GM18867 (cell line): ENCODE measurements at regions not wholly inside any gene's neighbourhood (a gene's known extent, or its start where the extent isn't known, plus 50 kb on each side); places are given as distances from the start of the nearest gene placed in this dataset.
"Not testable (repeated sequence)": the region's sequence is repeated elsewhere in the genome, so short reads cannot be mapped to it uniquely, and the experiment has no call there.

Source experiments
- ATAC-seq: cut with Tn5 transposase; IDR thresholded peaks from one replicate; pipeline ENCODE4 v1.9.1; 2021; ENCODE audit warnings: mild to moderate bottlenecking, moderate library complexity; ENCODE audit not compliant: unreplicated experiment

DNA sequence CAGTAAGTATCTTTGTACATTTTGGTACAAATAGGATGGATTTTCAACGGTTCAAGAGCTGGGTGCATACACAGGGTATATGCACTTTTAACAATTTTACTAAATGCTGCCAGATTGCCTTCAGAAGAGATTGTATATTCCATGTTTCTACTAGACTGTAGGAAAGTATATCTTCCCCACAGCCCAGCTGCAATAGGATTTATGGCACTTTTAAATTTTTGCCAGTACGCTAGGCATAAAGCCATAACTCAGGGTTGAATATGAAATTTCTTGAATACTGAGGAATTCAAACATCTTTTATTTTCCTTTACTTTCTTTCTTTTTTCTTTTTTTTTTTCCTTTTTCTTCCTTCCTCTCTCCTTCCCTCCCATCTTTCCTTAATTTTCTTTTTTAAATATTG, 78.7 kb upstream of the SULF2 start:
- ATAC-seq, result no peak

DNA sequence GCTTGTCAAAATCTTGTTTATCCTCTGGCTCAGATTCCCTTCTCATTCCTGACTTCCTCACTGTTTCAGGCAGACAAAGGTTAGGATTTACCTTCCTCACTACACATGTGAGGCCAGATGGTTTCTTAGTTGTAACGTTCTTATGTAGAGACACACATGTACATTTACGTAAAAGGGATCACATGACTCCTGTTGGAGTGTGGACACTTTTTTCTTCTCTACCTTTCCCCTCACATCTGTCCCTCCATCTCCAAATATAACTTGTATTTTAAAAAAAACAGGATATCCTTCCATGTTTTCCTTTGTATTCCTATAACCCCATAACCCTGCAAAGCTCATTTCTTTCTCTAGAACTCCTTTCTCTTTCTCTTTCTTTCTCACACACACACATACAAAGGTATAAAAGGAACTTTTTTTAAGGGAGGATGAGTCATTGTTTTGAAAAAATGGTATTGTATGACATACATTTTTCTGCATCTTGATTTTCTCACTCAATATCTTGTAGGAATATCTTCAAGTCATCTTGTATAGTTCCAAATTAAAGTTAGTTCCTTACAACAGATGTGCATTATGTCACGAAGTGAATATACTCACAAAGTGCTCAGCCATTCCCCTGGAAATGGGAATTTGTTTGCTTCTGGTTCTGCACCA, 78.2 kb upstream of the SULF2 start:
- ATAC-seq, result no peak

DNA sequence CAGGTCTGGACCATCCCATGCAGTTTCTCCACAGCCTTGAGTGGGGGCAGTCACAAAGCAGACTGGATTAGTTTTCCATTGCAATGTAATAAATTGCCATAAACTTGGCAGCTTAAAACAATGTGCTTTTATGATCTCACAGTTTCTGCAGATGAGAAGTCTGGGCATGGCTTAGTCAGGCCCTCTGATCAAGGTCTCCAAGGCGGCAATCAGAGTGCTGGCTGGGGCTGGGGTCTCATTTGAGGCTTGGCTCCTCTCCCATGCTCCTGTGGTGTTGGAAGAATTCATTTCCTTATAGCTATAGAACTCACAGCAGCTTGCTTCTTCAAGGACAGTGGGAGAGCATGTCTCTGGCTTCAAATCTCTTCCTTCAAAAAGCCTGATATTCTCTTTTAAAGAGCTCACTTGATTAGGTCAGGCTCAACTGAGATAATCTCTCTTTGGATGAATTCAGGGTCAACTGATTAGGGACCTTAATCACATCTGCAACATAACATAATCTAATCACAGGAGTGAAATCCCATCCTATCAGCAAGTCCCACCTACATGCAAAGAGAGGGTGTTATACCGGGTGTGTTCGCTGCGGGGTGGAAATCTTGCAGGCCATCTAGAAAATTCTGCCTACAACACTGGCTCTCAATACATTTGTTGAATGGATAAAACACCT, 77.4 kb upstream of the SULF2 start:
- no peak for ATAC-seq

DNA sequence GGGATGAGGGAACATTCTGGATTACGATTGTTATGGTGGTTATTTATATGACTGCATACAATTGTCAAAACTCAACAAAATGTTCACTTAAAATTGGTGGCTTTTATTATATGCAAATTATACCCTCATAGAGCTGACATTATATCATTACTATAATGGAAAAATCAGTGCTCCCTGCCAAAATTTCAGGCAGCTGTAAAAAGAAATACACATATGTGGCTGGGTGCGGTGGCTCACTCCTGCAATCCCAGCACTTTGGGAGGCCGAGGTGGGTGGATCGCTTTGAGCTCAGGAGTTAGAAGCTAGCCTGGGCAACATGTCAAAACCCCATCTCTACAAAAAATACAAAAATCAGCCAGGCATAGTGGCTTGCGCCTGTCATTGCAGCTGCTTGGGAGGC, 75.8 kb upstream of the SULF2 start:
- ATAC-seq, result no peak

DNA sequence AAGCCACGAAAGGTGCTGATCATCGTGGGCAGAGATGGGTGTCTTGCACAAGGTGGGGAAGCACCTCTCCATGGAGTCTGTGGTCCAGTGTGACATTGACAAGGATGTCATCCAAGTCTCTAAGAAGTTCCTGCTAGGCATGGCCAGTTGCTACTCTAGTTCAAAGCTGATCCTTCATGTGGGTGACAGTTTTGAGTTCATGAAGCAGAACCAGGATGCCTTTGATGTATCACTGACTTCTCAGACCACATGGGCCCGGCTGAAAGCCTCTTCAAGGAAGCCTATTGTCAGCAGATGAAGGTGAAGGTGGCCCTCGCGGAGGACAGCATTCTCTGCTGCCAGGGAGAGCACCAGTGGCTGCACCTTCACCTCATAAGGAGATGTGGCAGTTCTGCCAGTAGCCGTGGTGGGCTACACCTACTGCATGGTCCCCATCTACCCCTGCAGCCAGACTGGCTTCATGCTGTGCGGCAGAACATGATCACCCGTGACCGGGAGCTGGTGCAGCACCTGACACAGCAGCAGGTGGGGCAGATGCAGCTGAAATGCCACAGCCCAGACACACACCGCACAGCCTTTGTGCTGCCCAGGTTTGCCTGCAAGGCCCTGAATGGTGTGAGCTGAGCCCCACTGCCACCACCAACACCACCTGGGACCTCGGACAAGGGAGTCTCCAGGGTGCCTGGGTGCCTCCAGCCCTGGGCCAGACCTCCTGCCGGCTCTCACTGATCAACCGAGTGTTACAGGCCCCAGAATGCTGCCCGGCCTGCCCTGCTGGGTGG, 75.0 kb upstream of the SULF2 start:
- no peak for ATAC-seq

DNA sequence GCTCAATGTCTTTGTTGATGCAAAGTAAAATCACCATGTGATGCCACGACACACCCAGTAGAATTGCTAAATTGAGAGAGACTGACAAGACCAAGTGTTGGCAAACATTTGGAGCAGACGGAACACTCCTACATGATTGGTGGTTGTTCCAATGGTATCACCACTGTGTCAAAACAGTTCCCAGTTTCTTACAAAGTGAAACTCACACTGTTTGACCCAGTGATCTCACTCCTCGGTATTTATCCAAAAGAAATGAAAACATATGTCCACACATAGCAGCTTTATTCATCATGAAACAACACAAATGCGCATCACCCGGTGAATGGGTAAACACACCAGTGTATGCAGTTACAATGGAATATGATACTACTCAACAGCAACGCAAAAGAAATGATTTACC, 74.0 kb upstream of the SULF2 start:
- no peak for ATAC-seq

DNA sequence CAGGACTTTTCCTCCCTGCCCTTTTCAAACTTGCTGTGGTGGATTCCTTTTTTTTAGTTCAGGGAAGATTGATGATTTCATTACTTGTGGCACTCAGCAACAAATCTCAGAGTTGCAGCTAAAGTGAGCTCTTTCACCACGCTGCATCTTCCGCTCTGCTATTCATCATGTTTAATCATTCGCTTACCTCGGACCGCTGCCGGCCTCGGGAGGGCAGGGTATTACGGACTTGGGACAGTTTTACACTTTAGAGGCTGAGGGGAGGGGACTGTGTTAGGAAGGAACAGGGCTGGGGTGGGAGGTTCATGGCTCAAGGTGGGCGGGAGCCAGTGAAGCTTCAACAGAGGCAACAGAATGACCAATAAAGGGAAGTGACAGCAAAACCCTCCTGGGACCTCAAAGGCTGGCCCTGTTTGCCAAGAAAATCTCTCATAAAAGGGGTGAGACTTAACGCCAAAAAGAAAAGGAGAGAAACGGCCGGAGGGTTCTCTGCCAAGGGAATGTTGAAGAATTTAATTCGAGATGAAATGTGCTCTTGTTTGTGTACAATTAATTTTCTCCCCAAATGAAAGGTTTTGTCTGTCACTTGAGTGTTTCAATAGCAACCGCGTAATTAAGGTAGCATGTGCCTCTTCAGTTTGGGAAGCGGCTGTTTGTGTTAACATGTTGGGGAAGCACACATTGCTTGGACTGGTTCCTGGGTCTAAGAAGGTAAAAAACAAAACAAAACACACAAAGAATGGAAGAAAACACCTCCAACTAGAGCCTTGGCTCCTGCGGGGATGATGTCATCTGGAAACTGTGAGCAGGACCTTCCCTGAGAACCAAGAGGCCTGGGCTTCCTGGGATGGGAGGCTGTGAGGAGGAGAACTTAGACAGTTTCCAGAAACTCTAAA, 72.5 kb upstream of the SULF2 start:
- no peak for ATAC-seq

DNA sequence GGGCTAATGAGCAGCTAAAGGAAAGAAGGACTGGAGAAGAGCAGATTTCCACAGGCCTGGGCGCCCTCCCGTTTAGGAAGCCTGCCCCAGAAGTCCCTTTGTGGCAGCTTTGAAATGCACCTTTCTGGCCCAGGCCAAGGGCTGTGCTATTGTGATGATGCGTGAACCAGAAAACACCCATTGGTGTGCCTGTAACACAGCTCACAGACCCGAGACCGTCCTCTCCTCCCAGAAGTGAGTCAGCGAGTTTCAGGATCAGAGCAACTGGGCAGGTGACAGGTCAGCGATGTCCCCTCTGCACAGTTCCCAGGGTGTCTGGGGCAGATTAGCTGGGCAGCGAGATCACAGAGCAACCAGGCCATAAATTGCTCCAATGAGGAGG, 71.9 kb upstream of the SULF2 start:
- ATAC-seq, result no peak

DNA sequence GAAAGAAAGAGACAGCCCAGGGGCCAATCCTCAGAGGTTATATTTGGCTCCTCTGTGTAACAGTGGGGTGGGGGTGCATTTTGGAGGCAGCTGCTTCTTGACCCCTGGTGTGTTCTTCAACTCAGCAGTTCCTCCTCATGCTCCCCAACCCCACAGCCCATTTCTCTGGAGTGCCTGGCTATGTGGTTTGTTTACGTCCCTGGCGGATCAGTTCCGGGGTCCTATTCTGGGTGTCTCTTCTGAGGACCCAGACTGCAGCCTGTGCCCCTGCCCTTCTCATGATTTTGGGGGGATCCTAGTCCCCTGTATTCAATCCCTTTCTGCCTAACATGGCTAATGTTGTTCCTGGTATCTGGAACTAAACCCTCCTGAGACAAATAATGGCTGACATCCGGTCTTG, 70.5 kb upstream of the SULF2 start:
- ATAC-seq, result no peak

DNA sequence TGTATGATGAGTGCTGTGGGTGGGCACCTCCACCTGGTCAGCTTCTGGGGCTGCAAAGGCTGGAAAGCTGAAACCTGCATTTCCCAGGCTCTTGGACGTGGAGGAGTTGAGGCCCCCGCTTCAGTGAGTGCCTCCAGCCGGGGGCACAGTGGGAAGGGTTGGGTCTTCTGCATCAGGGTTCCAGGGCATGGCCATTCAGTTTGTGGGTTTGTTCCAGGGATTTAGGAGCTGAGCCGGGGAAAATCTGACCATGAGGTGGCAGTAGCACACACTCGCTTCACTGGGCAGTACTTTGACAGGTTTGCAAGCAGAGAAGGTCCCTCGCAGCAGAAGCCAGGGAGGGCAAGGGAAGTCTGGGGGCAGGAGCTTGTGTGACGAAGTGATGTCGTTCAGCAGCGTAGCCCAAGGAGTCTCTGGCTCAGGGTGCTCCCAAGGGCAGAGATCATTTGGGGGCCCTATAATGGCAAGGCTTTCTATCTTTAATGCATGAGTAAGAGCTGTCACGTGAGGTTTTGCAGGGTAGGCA, 69.5 kb upstream of the SULF2 start:
- ATAC-seq, result no peak

DNA sequence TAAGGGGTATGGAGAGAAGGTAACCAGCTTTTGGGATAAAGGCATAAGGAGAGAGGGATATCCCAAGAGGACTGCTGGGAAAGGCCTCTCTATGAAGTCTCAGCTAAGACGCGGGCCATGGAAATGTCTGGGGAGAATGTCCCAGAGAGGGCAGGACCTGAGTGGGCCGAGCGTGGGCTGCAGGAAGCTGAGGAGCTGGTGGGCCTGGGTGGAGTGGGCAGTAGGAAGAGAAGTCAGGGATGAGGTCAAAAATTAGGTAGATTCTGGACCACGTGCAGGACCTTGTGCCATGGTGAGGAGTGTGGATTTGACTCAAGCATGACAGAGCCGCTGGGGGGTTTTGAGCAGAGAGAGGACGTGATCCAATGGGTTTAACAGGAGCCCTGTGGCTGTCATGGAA, 66.5 kb upstream of the SULF2 start:
- no peak for ATAC-seq

DNA sequence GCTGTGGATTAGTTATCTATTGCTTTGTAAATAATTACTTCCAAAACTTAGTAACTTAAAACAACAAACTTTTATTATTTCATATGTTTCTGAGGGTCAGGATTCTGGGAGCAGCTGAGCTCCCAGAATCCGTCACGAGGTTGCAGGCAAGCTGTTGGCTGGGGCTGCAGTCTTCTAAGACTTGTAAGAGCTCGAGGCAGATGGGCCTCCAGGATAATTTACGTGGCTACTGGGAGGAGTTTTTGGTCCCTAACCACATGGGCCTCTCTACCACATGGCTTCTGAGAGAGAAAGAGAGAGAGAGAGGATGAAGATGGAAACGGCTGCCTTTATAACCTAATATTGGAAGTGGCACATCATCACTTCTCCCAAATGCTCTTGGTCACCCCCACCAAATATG, 64.9 kb upstream of the SULF2 start:
- no peak for ATAC-seq

DNA sequence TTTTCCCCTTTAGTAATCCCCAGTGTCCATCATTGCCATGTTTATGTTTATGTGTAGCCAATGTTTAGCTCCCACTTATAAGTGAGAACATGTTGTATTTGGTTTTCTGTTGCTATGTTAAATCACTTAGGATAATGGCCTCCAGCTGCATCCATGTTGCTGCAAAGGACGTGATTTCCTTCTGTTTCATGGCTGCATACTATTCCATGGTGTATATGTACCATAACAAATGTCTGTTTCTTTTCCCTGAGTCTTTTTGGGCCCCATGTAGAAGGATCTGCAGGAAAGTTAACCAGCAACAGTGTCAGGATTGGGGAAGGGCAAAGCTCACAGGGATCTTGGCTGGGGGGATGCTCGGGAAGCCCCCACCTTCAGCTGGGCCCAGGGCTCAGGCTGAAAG, 64.3 kb upstream of the SULF2 start:
- ATAC-seq, result no peak

DNA sequence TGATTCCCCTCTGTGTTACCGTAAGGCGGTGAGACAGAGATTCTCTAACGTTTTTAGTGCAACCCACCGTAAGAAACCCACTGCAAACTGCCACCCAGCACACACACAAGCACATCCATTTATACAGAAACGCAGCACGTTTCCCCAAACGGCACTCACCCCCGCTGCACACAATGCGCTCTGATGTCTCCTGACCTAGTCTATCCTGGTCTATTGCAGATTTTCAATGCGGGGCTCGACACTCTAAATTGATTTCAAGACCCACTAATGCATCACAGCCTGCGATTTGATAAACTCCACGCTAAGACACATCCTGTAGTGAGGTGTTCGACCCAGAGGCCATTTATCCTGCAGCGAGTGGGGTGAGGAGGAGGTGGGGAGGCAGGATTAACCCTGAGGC, 63.7 kb upstream of the SULF2 start:
- ATAC-seq, result no peak

DNA sequence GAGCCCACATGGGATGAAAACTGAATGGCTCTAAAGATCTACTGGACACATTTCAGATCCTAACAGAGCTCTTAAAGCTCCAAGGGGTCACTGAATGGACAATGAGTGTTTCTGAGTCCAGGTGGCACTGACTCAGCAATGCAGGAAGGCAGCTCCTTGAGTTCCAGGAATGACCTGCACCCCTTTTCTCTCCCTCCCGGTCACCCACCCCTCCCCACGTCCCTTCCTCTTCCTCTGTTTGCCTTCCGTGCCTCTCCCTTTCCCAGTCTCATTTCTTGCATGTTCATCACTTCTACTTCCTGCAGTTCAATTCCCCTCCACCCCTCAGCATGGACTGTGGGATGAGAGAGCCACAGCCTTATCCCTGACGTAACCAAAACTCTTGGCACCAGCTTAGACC, 63.3 kb upstream of the SULF2 start:
- ATAC-seq, result not testable (repeated sequence)

DNA sequence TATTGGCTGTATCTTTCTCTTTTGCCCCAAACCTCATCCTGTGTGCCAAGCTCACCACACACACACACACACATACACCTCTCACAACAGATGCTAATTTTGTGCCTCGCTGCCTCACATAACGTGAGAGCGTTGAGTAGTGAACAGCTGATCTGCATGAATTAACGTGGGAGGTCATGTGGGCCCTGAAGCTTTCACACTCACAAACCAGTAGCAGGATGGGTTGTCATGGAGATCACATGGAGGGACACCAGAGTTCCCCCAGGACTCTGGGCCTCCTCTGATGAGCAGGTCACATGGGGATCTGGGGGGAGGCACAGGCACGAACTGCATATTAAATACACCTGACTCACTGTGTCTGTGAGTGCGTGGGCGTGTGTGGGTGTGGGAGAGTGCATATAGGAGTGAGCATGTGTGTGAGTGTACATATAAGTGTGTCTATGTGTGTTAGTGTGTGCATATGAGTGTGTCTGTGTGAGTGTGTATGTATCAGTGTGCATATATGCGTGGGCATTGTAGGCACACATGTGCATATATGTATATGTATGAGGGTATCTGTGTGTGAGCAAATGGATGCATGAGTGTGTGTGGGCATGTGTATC, 62.7 kb upstream of the SULF2 start:
- no peak for ATAC-seq

DNA sequence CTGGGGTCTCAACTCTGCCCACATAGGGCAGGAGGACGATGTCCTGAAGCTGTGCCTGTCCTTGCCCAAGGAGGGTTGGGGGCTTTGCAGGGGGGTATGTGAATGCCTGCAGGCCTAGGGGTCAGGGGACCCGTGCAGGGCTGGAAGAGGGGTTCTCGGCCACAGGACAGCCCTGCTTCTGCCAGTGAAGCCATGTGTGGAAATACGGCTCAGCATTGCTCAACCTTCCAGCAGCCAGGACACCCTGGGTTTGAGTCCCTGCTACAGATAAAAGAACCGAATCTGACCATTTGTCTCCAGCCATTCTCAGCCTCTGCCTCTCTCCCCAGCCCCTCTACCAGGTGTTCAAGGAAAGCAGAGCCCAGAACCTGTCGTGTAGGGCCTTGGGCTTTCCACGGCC, 61.9 kb upstream of the SULF2 start:
- not testable (repeated sequence) for ATAC-seq

DNA sequence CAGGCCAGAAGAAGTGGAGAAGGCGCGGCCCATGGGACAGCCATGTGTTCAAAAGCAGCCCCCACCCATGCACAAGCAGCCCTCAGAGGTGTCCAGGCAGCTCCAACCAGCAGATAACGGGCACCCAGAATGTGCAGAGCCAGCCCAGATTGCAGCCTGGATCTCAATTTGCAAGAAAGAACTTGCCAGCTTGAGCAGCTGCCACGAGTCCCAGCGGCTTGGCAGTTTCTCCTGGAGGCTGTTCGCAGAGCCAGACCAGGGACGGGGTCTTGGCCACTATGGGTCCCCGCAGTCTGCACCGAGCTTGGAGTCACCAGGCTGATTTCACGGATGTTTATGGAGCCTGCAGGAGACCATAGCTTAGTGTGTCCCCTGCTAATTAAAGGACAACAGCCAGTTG, 61.4 kb upstream of the SULF2 start:
- not testable (repeated sequence) for ATAC-seq

DNA sequence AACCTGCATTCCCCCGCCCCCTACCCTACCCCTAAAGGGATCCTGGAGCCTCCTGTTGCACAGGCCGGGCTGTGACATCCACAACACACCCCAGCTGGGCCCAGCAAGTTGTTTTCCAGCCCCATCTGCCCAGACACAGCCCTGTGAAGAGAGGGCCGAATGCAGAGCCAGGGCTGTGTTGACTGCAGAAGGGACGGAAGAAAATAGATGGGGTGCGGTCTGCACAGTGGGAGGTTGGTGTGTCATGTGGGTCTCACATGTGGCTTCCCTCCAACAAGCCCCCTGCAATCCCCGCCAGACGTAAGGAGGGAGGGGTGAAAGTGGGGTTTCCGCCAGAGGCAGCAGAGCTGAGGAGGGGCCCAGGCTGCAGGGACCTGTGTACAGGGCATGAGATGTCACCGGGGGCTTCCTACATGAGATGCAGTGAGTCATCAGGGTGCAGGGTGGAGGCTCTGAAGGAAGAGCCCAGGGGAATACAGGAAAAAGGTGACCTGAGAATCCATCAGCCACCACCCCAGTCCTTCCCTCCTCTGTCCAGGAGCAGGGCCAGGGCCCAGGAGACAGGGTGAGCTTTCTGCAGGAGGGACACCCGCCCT, 60.2 kb upstream of the SULF2 start:
- not testable (repeated sequence) for ATAC-seq

DNA sequence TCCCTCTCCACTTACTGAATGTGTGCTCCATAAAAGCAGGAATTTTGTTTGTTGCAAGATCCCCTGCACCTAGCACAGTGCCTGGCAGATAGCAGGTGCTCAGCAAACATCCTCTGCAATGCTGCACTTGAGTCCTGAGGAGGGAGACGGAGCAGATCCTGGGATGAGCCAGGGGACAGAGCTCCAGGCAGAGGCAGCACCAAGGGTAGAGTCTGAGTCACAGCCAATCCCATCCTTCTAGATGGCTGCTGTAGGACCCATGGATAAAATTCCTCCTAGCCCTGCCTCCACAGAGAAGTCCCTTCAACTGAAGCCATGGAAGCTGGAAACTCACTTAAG, 59.3 kb upstream of the SULF2 start:
- not testable (repeated sequence) for ATAC-seq
